AG09319 (cell line): ENCODE measurements at regions not wholly inside any gene's neighbourhood (a gene's known extent, or its start where the extent isn't known, plus 50 kb on each side); places are given as distances from the start of the nearest gene placed in this dataset.

Source experiments
- DNase-seq: peaks from one replicate; pipeline ENCODE4 v3.0.0-alpha.2; 2010; ENCODE audit warnings: low read depth; ENCODE audit errors: extremely low read depth
- TF ChIP-seq, protein P1 (sequence below): IDR thresholded peaks from 2 replicates; pipeline ENCODE4 v1.5.1; 2011; ENCODE audit warnings: low read depth, mild to moderate bottlenecking, inconsistent platforms, low read length, moderate library complexity

DNA sequence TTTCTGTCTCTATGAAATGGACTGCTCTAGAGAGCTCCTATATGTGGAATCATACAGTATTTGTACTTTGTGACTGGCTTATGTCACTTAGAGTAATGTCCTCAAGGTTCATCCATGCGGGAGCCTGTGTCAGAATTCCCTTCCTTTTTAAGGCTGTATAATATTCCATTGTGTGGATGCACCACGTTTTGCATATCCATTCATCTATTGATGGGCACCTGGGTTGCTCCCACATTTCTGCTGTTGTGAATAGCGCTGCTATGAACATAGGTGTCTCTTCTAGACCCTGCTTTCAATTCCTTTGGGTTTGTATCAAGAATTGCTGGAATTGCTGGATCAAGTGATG is 155.4 kb downstream of the BMP7 start:
- TF ChIP-seq, protein P1, sequence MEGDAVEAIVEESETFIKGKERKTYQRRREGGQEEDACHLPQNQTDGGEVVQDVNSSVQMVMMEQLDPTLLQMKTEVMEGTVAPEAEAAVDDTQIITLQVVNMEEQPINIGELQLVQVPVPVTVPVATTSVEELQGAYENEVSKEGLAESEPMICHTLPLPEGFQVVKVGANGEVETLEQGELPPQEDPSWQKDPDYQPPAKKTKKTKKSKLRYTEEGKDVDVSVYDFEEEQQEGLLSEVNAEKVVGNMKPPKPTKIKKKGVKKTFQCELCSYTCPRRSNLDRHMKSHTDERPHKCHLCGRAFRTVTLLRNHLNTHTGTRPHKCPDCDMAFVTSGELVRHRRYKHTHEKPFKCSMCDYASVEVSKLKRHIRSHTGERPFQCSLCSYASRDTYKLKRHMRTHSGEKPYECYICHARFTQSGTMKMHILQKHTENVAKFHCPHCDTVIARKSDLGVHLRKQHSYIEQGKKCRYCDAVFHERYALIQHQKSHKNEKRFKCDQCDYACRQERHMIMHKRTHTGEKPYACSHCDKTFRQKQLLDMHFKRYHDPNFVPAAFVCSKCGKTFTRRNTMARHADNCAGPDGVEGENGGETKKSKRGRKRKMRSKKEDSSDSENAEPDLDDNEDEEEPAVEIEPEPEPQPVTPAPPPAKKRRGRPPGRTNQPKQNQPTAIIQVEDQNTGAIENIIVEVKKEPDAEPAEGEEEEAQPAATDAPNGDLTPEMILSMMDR, result no peak
- DNase-seq, result no peak

- no peak for DNase-seq
Observed at GRCh38 chr20:57112448-57112847, 154.0 kb downstream of the BMP7 start.

GRCh38 chr20:57114290-57115005 is 152.0 kb downstream of the BMP7 start:
- TF ChIP-seq, protein P1, result no peak
- DNase-seq, result no peak

More at GRCh38 chr20:57112448-57112847, 154.0 kb downstream of the BMP7 start:
- TF ChIP-seq, protein P1, result no peak

DNA sequence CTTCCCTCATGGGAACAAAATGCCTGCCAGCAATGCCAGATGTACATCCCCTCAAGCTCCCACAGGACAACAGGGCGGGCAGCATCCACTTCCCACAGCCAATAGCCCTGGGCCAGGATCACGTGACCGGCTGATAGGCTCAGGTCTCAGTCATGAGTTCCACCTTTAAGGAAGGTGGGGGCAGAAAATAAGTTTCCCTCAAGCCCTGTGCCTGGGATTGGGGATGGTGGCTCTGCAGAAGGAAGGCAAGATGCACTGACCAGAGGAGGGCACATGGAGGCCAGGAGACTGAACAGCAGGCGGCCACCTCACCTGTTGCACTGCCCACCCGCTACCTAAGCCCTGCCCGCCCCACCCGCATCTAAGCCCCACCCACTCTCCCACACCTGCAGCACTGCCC is 149.1 kb downstream of the BMP7 start:
- no peak for DNase-seq

DNA sequence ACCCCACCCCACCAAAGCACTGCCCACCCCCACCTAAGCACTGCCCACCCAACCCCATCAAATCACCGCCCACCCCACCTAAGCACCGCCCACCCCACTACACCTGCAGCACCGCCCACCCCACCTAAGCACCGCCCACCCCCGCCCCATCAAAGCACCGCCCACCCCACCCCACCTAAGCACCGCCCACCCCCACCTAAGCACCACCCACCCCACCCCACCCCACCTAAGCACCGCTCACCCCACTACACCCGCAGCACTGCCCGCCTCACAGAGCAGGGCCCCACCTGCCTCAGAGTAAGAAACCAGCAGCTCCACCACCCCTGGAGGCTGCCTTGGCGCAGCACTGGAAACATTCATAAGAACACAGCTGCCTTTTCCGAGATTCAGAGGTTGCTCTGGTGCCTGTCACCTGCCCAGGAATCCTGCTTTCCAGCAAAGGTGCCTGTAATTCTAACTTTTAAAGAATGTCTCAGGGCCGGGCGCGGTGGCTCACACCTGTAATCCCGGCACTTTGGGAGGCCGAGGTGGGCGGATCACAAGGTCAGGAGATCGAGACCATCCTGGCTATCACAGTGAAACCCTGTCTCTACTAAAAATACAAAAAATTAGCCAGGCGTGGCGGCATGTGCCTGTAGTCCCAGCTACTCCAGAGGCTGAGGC is 148.2 kb downstream of the BMP7 start:
- no peak for DNase-seq
- TF ChIP-seq, protein P1, result no peak

More for the DNA sequence above, 149.1 kb downstream of the BMP7 start:
- TF ChIP-seq, protein P1, result no peak
